ENCODE measurements at regions not wholly inside any gene's neighbourhood (a gene's known extent, or its start where the extent isn't known, plus 50 kb on each side); places are given as distances from the start of the nearest gene placed in this dataset.
"Not testable (repeated sequence)": the region's sequence is repeated elsewhere in the genome, so short reads cannot be mapped to it uniquely, and the experiment has no call there.

- not testable (repeated sequence) for H3K27me3 ChIP-seq (replicated peaks; ENCODE audit: control insufficient read depth, insufficient read depth, low read length); DNase-seq (ENCODE audit: low read depth); H3K4me3 ChIP-seq (ENCODE audit: low read length); H3K4me1 ChIP-seq (ENCODE audit: control insufficient read depth, insufficient read depth, low read length); H3K9ac ChIP-seq (ENCODE audit: low read length); H3K36me3 ChIP-seq (ENCODE audit: control insufficient read depth, insufficient read depth, low read length, severe bottlenecking); H3K9me3 ChIP-seq (ENCODE audit: control insufficient read depth, low read length)
Measured at GRCh38 chr15:24435075-24435820, 240.3 kb upstream of the NPAP1 start.

DNA sequence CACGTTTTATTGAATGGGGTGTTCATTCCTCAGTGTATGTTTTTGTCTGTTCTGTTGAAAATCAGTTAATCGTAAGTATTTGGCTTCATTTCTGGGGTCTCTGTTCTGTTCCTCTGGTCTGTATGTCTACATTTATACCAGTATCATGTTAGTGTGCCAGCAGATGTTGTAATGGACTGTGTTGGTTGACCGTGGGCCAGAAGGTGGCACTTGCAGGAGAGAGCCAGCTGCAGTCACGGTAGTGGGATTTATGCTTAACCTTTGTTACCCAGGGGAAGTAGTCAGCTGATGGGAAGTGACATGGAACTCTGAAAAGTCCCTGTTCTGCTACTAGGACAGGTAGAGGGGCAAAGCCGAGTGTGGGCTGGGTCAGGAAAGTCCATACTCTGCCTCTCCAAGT is 238.3 kb upstream of the NPAP1 start:
- not testable (repeated sequence) for H3K4me3 ChIP-seq (ENCODE audit: low read length); DNase-seq (ENCODE audit: low read depth); H3K9ac ChIP-seq (ENCODE audit: low read length); H3K36me3 ChIP-seq (ENCODE audit: control insufficient read depth, insufficient read depth, low read length, severe bottlenecking); H3K27me3 ChIP-seq (replicated peaks; ENCODE audit: control insufficient read depth, insufficient read depth, low read length); H3K4me1 ChIP-seq (ENCODE audit: control insufficient read depth, insufficient read depth, low read length); H3K9me3 ChIP-seq (ENCODE audit: control insufficient read depth, low read length)

GRCh38 chr15:24437735-24438134 is 237.8 kb upstream of the NPAP1 start:
- H3K9me3 ChIP-seq (ENCODE audit: control insufficient read depth, low read length); H3K4me1 ChIP-seq (ENCODE audit: control insufficient read depth, insufficient read depth, low read length); H3K27me3 ChIP-seq (replicated peaks; ENCODE audit: control insufficient read depth, insufficient read depth, low read length); DNase-seq (ENCODE audit: low read depth); H3K4me3 ChIP-seq (ENCODE audit: low read length); H3K9ac ChIP-seq (ENCODE audit: low read length); H3K36me3 ChIP-seq (ENCODE audit: control insufficient read depth, insufficient read depth, low read length, severe bottlenecking): not testable (repeated sequence)

GRCh38 chr15:24477107-24478025 is 198.2 kb upstream of the NPAP1 start:
- H3K9ac ChIP-seq (ENCODE audit: low read length); H3K27me3 ChIP-seq (replicated peaks; ENCODE audit: control insufficient read depth, insufficient read depth, low read length); H3K36me3 ChIP-seq (ENCODE audit: control insufficient read depth, insufficient read depth, low read length, severe bottlenecking); H3K9me3 ChIP-seq (ENCODE audit: control insufficient read depth, low read length); H3K4me1 ChIP-seq (ENCODE audit: control insufficient read depth, insufficient read depth, low read length); DNase-seq (ENCODE audit: low read depth); H3K4me3 ChIP-seq (ENCODE audit: low read length): not testable (repeated sequence)

DNA sequence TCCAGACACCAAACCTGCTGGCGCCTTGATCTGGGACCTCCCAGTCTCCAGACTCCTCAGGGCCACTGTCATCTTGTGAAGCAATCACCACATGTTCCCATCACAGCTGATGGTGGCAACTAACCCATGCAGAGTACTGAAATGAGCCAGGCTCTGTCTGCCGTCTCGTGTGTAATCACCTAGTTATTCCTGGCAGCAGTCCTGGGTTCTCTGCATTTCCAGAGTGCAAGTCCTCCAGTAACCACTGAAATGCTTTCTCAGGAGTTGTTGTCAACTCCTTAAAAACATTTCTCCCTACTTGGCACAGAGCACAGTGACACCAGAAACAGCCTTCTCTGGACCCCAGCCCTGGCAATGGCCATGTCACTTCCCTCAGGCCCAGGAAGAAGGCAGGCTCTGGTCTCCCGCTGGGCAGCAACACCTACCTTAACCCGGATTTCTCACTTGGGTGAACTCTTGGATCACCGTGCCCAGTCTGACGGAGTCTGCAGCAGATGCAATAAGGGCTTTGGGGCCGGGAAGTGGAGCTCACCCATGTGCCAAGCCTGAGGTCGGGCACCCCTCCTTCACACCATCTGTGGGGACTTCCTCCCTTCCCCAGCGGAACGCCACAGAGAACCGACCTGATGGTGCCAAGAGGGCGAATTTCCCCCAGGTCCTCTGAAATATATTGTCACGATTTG is 189.5 kb upstream of the NPAP1 start:
- H3K9ac ChIP-seq (ENCODE audit: low read length); H3K4me3 ChIP-seq (ENCODE audit: low read length); H3K27me3 ChIP-seq (replicated peaks; ENCODE audit: control insufficient read depth, insufficient read depth, low read length); DNase-seq (ENCODE audit: low read depth); H3K9me3 ChIP-seq (ENCODE audit: control insufficient read depth, low read length); H3K4me1 ChIP-seq (ENCODE audit: control insufficient read depth, insufficient read depth, low read length); H3K36me3 ChIP-seq (ENCODE audit: control insufficient read depth, insufficient read depth, low read length, severe bottlenecking): not testable (repeated sequence)

DNA sequence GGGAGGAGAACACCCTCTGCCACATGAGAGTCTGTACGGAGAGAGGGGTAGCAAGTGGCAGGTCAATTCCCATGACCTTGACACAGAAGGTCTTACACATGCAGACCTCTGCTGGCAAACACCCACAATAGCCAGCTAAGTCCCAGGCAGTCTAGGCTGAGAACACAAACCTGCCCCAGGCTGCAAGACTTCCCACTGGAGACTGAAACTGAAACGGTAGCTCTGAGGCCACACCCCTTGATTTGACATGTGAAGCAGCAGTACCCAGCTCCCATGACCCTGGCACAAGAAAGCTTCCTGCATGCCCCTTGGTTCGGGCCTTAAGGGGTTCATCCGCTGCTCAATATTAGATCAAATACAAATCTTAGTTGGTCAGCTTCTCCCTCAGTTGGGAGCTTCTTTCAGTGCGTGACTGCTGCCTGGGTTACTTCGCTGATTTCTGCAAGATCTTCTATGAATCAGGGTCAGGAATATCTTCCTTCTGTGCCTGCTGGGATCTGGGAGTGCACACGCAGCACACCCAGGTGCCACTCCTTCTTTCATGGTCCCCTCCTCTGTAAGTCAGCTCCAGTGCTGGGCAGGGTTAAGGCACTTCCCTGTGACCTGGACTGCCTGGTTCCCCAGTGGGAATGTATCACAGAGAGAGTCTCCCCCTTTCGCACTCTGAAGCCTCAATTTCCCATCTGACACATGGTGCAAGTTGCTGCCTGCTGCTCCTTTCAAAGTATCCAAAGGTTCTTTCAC is 187.2 kb upstream of the NPAP1 start:
- not testable (repeated sequence) for DNase-seq (ENCODE audit: low read depth); H3K9ac ChIP-seq (ENCODE audit: low read length); H3K27me3 ChIP-seq (replicated peaks; ENCODE audit: control insufficient read depth, insufficient read depth, low read length); H3K9me3 ChIP-seq (ENCODE audit: control insufficient read depth, low read length); H3K36me3 ChIP-seq (ENCODE audit: control insufficient read depth, insufficient read depth, low read length, severe bottlenecking); H3K4me3 ChIP-seq (ENCODE audit: low read length); H3K4me1 ChIP-seq (ENCODE audit: control insufficient read depth, insufficient read depth, low read length)

DNA sequence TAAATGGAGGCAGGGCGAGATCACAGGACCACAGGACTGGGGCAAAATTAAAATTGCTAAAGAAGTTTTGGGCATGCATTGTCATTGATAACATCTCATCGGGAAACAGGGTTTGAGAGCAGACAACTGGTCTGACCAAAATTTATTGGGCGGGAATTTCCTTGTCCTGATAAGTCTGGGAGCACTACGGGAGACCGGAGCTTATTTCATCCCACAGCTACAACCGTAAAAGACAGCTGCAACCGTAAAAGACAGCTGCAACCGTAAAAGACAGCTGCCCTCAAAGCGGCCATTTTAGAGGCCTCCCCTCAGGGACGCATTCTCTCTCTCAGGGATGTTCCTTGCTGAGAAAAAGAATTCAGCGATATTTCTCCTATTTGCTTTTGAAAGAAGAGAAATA is 170.4 kb upstream of the NPAP1 start:
- not testable (repeated sequence) for H3K36me3 ChIP-seq (ENCODE audit: control insufficient read depth, insufficient read depth, low read length, severe bottlenecking); H3K4me1 ChIP-seq (ENCODE audit: control insufficient read depth, insufficient read depth, low read length); H3K4me3 ChIP-seq (ENCODE audit: low read length); H3K9me3 ChIP-seq (ENCODE audit: control insufficient read depth, low read length); H3K9ac ChIP-seq (ENCODE audit: low read length); DNase-seq (ENCODE audit: low read depth); H3K27me3 ChIP-seq (replicated peaks; ENCODE audit: control insufficient read depth, insufficient read depth, low read length)

GRCh38 chr15:24509714-24510113 is 165.9 kb upstream of the NPAP1 start:
- H3K9ac ChIP-seq (ENCODE audit: low read length); H3K27me3 ChIP-seq (replicated peaks; ENCODE audit: control insufficient read depth, insufficient read depth, low read length); DNase-seq (ENCODE audit: low read depth): not testable (repeated sequence)

GRCh38 chr15:24511598-24511997 is 164.0 kb upstream of the NPAP1 start:
- H3K36me3 ChIP-seq (ENCODE audit: control insufficient read depth, insufficient read depth, low read length, severe bottlenecking); DNase-seq (ENCODE audit: low read depth); H3K9ac ChIP-seq (ENCODE audit: low read length); H3K27me3 ChIP-seq (replicated peaks; ENCODE audit: control insufficient read depth, insufficient read depth, low read length); H3K4me1 ChIP-seq (ENCODE audit: control insufficient read depth, insufficient read depth, low read length); H3K4me3 ChIP-seq (ENCODE audit: low read length); H3K9me3 ChIP-seq (ENCODE audit: control insufficient read depth, low read length): not testable (repeated sequence)

More at GRCh38 chr15:24509714-24510113, 165.9 kb upstream of the NPAP1 start:
- not testable (repeated sequence) for H3K36me3 ChIP-seq (ENCODE audit: control insufficient read depth, insufficient read depth, low read length, severe bottlenecking); H3K4me1 ChIP-seq (ENCODE audit: control insufficient read depth, insufficient read depth, low read length); H3K9me3 ChIP-seq (ENCODE audit: control insufficient read depth, low read length); H3K4me3 ChIP-seq (ENCODE audit: low read length)

DNA sequence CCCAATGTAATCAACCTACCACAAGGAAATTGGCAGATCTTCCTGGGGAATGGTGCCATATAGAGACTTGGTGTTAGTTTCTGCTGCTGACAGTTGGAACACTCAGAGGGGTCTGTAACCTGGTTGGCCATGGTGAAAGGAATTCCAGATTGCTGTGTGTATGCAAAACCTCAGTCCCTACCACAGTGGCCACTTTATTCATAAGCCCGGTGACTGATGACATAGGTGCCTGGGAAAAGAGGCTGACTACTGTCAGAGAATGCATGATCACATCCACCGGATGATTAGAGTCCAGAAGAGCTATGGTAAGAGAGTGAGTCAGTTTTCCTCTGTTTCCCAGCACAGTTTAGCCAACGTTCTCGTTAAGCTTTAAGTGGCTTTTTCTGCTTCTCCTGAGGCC is 156.8 kb upstream of the NPAP1 start:
- H3K36me3 ChIP-seq (ENCODE audit: control insufficient read depth, insufficient read depth, low read length, severe bottlenecking): not testable (repeated sequence)

GRCh38 chr15:24531235-24531634 is 144.3 kb upstream of the NPAP1 start:
- H3K9ac ChIP-seq (ENCODE audit: low read length); DNase-seq (ENCODE audit: low read depth); H3K9me3 ChIP-seq (ENCODE audit: control insufficient read depth, low read length); H3K4me3 ChIP-seq (ENCODE audit: low read length); H3K36me3 ChIP-seq (ENCODE audit: control insufficient read depth, insufficient read depth, low read length, severe bottlenecking); H3K4me1 ChIP-seq (ENCODE audit: control insufficient read depth, insufficient read depth, low read length); H3K27me3 ChIP-seq (replicated peaks; ENCODE audit: control insufficient read depth, insufficient read depth, low read length): not testable (repeated sequence)

More for the DNA sequence above, 156.8 kb upstream of the NPAP1 start:
- H3K9me3 ChIP-seq (ENCODE audit: control insufficient read depth, low read length); H3K4me3 ChIP-seq (ENCODE audit: low read length); H3K27me3 ChIP-seq (replicated peaks; ENCODE audit: control insufficient read depth, insufficient read depth, low read length); DNase-seq (ENCODE audit: low read depth); H3K9ac ChIP-seq (ENCODE audit: low read length); H3K4me1 ChIP-seq (ENCODE audit: control insufficient read depth, insufficient read depth, low read length): not testable (repeated sequence)

Measured in adipocyte (in vitro differentiated cells).